Motor neuron (in vitro differentiated cells): ENCODE measurements at regions not wholly inside any gene's neighbourhood (a gene's known extent, or its start where the extent isn't known, plus 50 kb on each side); places are given as distances from the start of the nearest gene placed in this dataset.

ENCODE experiments used
- ATAC-seq, 8 experiments: fragments of 200-7000 bp; cut with Tn5 transposase; replicated peaks in 6 of 8; 2 replicates each; pipeline ENCODE4 v1.8.0; 2021; ENCODE audit warnings: mild to moderate bottlenecking in 8 of 8, moderate library complexity in 8 of 8
- H3K27ac ChIP-seq, 2 donors: fragments of 250-450 bp; sonication (Bioruptor Pico); 2 replicates each; pipeline ENCODE4 v1.9.0; 2021; ENCODE audit warnings: antibody characterized with exemption in 2 of 2, mild to moderate bottlenecking in 2 of 2, moderate library complexity in 1 of 2
- H3K4me1 ChIP-seq, 2 donors: fragments of 250-450 bp; sonication (Bioruptor Pico); replicated peaks in 1 of 2; 2 replicates each; pipeline ENCODE4 v1.6.1; 2021; ENCODE audit warnings: antibody characterized with exemption in 2 of 2, mild to moderate bottlenecking in 2 of 2, moderate library complexity in 1 of 2
- H3K4me3 ChIP-seq, 5 donors: fragments of 250-450 bp; sonication (Bioruptor Pico); 2 replicates each; pipeline ENCODE4 v1.9.0; 2021; ENCODE audit warnings: antibody characterized with exemption in 5 of 5, mild to moderate bottlenecking in 5 of 5, moderate library complexity in 4 of 5
- WGBS, 10 experiments: fragments of 450-650 bp; shearing (Covaris generic); methylation state at CpG; one replicate each; pipeline ENCODE4 v1.0.0; 2022; 5-methylcytosine and 5-hydroxymethylcytosine counted together
- in situ Hi-C, 9 experiments: fragments of 400-800 bp; cut with MboI; loops; one replicate each; pipeline ENCODE4 v1.15.0; 2021; ENCODE audit warnings: low sequenced_read_pairs in 9 of 9, low pct_unique_long_range_greater_than_20kb in 2 of 9; ENCODE audit not compliant: unreplicated experiment in 9 of 9

DNA sequence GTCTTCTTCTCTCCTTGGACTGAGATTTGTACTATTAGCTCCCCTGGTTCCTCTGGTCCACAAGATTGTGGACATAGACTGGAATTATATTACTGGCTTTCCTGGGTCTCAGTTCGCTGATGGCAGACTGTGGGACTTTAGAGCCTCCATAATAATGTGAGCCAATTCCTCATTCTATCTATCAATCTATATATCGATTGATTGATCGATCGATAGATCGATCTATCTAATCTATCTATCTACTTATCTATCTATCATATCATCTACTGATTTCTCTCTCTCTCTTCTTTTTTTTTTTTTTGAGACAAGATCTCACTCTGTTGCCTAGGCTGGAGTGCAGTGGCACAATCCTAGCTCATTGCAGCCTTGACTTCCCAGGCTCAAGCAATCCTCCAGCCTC is 51.5 kb upstream of the DDR1 start:
- WGBS, 10 experiments = 75 to 98% (median 89%) methylated on average over 4 to 5 of the region's 5 CpGs
- ATAC-seq = no peak
- Histone ChIP-seq H3K27ac (no peak overlapping the region), H3K4me3 (no peak overlapping the region), H3K4me1 (peaks cover 13 to 15% of the 10 kb centered on the region in 2 donors)
- in situ Hi-C loops = loop anchor here in 3 of 9 experiments (25.0 kb wide), 1 partner anchor 254 kb away; no protein-coding TSS in a partner anchor

DNA sequence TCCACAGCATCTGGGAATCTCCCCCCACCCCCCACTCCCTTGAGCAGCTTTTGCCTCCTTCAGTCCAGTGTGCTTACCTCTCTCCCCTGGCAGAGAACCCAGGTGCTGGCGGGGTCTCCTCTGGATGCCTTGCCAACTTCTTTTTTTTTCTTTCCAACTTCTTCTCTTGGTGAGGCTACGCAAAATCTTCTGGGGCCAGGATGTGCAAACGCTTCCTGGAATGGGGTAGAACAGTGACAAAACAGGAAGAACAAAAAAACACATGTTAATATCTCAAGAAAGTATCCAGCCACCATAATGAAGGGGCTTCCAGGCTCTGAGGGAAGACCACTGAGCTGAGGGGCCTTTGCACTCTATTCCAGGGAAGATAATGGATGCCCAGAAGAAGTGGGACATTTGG is 53.9 kb upstream of the DDR1 start:
- 80 to 100% (median 82%) methylated on average over 1 to 2 of the region's 3 CpGs; no CpG with 5 or more reads in 7 of the 10 experiments for WGBS, 10 experiments
- no peak overlapping the region for H3K27ac ChIP-seq
- H3K4me3 ChIP-seq = no peak overlapping the region
- peaks cover 9% of the 10 kb centered on the region in 2 donors for H3K4me1 ChIP-seq
- ATAC-seq = no peak
- in situ Hi-C loops = loop anchor here in 3 of 9 experiments (25.0 kb wide), 1 partner anchor 257 kb away; no protein-coding TSS in a partner anchor

DNA sequence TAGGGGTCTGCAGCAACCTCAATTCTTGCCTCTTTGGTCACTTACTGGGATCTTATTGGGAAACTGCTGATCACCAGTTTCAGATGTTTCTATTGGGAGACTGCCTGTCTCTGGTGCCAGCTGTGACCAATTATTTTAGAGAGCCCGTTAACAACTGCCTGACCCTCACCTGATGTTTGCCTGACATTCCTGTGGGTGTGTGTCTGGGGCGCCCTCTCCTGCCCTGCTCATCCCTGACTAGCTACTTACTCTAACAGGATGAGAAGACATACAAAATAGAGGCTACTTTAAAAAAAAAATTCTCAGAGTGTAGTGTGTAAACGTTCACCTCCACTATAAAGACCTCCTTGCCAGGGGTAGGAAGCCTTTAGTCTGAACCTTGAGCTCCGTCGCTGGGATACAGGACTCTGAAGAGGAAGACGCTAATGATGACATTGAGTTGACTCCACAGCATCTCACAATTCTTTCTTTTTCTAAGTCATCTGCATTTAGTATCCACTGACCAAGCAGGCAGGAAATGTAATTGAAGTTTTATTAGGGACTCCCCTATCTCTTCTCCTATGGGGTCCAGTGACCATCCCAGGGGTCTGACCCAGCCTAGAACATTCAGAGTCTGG is 54.6 kb upstream of the DDR1 start:
- 33 to 100% (median 86%) methylated on average over 1 to 6 of the region's 6 CpGs; no CpG with 5 or more reads in 2 of the 10 experiments for WGBS, 10 experiments
- no peak overlapping the region for H3K4me3 ChIP-seq
- H3K4me1 ChIP-seq = peaks cover 9% of the 10 kb centered on the region in 2 donors
- ATAC-seq = no peak
- in situ Hi-C loops = loop anchor here in 6 of 9 experiments (10.0 to 25.0 kb wide), 3 partner anchors 45 to 258 kb away; no protein-coding TSS in a partner anchor
- no peak overlapping the region for H3K27ac ChIP-seq

DNA sequence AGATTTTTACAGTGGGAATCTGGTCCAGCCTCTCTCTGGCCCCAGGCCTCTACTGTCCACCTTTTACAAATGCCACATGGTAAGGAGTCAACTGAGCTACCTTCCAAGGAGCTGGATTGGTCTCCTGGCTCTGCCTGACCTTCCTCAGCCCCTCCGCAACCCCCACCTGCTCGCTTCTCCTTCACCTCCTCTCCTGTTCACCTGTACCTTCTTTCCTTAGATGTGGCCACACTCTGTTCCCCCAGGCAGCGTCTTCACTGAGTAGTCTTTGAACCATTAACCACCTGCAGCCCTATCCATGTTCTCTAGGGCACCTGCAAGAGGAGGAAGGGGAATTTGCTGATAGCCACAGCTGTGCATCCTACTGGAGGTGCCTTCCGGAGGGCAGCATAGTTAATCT is 55.3 kb upstream of the DDR1 start:
- in situ Hi-C loops = loop anchor here in 6 of 9 experiments (10.0 to 25.0 kb wide), 3 partner anchors 46 to 258 kb away; no protein-coding TSS in a partner anchor
- WGBS, 10 experiments = 80 to 100% (median 100%) methylated on average over 1 to 3 of the region's 4 CpGs; no CpG with 5 or more reads in 3 of the 10 experiments
- ATAC-seq = no peak
- no peak overlapping the region for H3K4me3 ChIP-seq
- H3K27ac ChIP-seq = no peak overlapping the region
- peaks cover 9% of the 10 kb centered on the region in 2 donors for H3K4me1 ChIP-seq

GRCh38 chr6:30828027-30828962 is 56.0 kb upstream of the DDR1 start:
- peak overlapping the region in 1 of 2 donors; percentile 54 for H3K27ac ChIP-seq
- 35 to 100% (median 54%) methylated on average over 1 to 5 of the region's 12 CpGs; no CpG with 5 or more reads in 2 of the 10 experiments for WGBS, 10 experiments
- ATAC-seq = peak; percentile 93 to 99 (median 98)

DNA sequence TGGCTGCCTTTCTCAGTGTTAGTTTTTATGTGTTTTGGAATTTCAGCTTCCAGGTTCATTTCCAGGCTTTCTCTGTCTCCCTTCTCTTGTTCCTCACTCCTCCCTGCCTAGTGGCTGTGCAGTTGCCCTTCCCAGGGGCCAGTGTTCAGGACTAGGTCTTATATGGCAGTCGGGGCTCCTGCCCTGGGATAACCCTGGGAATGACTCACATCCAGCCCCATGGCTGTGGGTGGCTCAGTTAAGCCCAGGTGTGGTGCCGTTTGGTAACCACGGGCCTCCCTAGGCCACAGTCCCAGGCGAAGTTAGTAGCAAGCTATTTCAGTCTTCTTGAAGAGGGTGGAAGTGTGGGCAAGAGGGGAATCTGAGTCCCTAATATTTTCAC is 57.4 kb upstream of the DDR1 start:
- no peak overlapping the region for H3K4me3 ChIP-seq
- peak in 1 of 8 experiments; percentile 13 for ATAC-seq
- in situ Hi-C loops = loop anchor here in 6 of 9 experiments (10.0 to 25.0 kb wide), 3 partner anchors 48 to 260 kb away; no protein-coding TSS in a partner anchor
- 17 to 67% (median 50%) methylated on average over 1 to 2 of the region's 4 CpGs; no CpG with 5 or more reads in 7 of the 10 experiments for WGBS, 10 experiments
- H3K27ac ChIP-seq = no peak overlapping the region
- peaks cover 9% of the 10 kb centered on the region in 2 donors for H3K4me1 ChIP-seq

More at GRCh38 chr6:30828027-30828962, 56.0 kb upstream of the DDR1 start:
- in situ Hi-C loops = loop anchor here in 6 of 9 experiments (10.0 to 25.0 kb wide), 3 partner anchors 47 to 259 kb away; no protein-coding TSS in a partner anchor
- Histone ChIP-seq H3K4me1 (peaks cover 9% of the 10 kb centered on the region in 2 donors), H3K4me3 (no peak overlapping the region)

- WGBS, 10 experiments = 86 to 100% (median 95%) methylated on average over 1 to 7 of the region's 7 CpGs; no CpG with 5 or more reads in 1 of the 10 experiments
- peaks cover 9% of the 10 kb centered on the region in 2 donors for H3K4me1 ChIP-seq
- in situ Hi-C loops = loop anchor here in 6 of 9 experiments (10.0 to 25.0 kb wide), 3 partner anchors 50 to 263 kb away; no protein-coding TSS in a partner anchor
- ATAC-seq = no peak
- H3K27ac ChIP-seq = no peak overlapping the region
- H3K4me3 ChIP-seq = no peak overlapping the region
These were observed 59.6 kb upstream of the DDR1 start for GRCh38 chr6:30824698-30825097.

GRCh38 chr6:30823534-30823865 is 60.8 kb upstream of the DDR1 start:
- Histone ChIP-seq H3K27ac (no peak overlapping the region), H3K4me3 (no peak overlapping the region), H3K4me1 (peaks cover 5 to 6% of the 10 kb centered on the region in 2 donors)
- 13 to 100% (median 84%) methylated on average over 2 to 4 of the region's 4 CpGs for WGBS, 10 experiments
- no peak for ATAC-seq
- in situ Hi-C loops = loop anchor here in 3 of 9 experiments (10.0 kb wide), 2 partner anchors 51 to 251 kb away; no protein-coding TSS in a partner anchor

DNA sequence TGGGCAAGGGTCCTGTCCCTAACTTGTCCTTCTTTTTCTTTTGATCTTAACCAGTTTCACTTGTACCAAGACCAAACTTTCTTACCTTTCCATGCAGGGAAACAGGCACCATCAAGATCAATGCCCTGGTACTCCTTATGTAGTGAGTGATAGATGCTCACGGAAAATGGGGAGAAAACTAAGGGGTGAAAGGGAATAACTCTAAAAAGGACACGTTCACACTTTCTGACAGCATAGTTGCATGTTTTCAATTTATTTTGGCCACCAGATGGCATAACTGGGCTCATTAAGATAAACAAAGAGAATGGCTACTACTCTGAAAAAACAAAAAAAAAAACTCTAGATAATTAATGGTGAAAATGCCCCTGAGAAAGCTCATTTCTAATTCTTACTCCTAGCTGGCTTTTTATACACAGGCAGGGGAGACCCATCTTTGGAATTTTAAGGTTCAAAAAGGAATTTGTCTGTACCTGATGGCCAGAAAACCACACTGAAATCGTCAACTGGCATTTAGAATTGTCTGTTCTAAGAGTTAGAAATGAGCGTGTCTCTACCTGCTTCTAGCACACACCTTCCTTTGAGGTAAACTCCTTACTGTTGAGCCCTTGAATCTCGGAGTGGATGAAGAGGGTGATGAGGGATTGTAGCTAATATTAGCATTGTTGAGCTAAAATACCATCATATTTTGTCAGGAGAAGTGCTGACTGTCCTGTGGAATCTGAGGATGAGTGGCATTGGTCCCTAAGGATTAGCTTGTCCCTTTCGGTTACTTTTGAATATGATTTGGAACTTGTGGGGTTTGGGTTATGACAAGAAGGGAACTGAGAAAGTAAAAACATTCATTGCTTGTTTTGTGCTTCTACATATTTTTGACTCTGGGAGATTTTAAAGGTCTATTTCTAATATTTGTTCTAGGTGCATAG is 62.2 kb upstream of the DDR1 start:
- in situ Hi-C loops = loop anchor here in 3 of 9 experiments (10.0 kb wide), 2 partner anchors 53 to 253 kb away; no protein-coding TSS in a partner anchor
- no peak overlapping the region for H3K27ac ChIP-seq
- no peak overlapping the region for H3K4me3 ChIP-seq
- ATAC-seq = no peak
- H3K4me1 ChIP-seq = no peaks in the 10 kb centered on the region
- 37 to 79% (median 53%) methylated on average over 3 to 6 of the region's 6 CpGs for WGBS, 10 experiments

GRCh38 chr6:30820193-30820592 is 64.1 kb upstream of the DDR1 start:
- H3K27ac ChIP-seq = no peak overlapping the region
- 40 to 100% (median 100%) methylated on average over 1 of the region's 1 CpG; no CpG with 5 or more reads in 4 of the 10 experiments for WGBS, 10 experiments
- in situ Hi-C loops = loop anchor here in 3 of 9 experiments (10.0 kb wide), 2 partner anchors 55 to 255 kb away; no protein-coding TSS in a partner anchor
- H3K4me3 ChIP-seq = no peak overlapping the region
- peak; percentile 42 to 89 (median 62) for ATAC-seq
- H3K4me1 ChIP-seq = no peaks in the 10 kb centered on the region

- Histone ChIP-seq H3K4me1 (no peaks in the 10 kb centered on the region), H3K27ac (no peak overlapping the region), H3K4me3 (no peak overlapping the region)
- 16 to 100% (median 90%) methylated on average over 1 to 10 of the region's 10 CpGs; no CpG with 5 or more reads in 1 of the 10 experiments for WGBS, 10 experiments
- peak in 3 of 8 experiments; percentile 70 to 81 (median 75) for ATAC-seq
- in situ Hi-C loops = no loop called here
These were observed 64.9 kb upstream of the DDR1 start for GRCh38 chr6:30819297-30819917.
